AG04449 (cell line): ENCODE measurements at regions not wholly inside any gene's neighbourhood (a gene's known extent, or its start where the extent isn't known, plus 50 kb on each side); places are given as distances from the start of the nearest gene placed in this dataset.

Source experiments
- CTCF ChIA-PET: fragments of 350-600 bp; formaldehyde crosslinking; extraction: SDS; loops from one replicate; lab custom pipeline; 2021; ENCODE audit warnings: antibody characterized with exemption; lab: Yijun Ruan, JAX
- POLR2A ChIA-PET: fragments of 400-600, 350-600 bp; formaldehyde crosslinking; extraction: SDS; loops from one replicate; lab custom pipeline; 2020; ENCODE audit warnings: antibody characterized with exemption, inconsistent platforms; lab: Yijun Ruan, JAX
- DNase-seq: peaks from one replicate; pipeline ENCODE4 v3.0.0-alpha.2; 2010; ENCODE audit warnings: low read depth, low spot score
- H3K4me3 ChIP-seq: 2 replicates; pipeline ENCODE4 v1.5.1; 2011; ENCODE audit warnings: low read depth, mild to moderate bottlenecking, control low read depth, low read length
- TF ChIP-seq, protein P1 (sequence below): IDR thresholded peaks from one replicate; pipeline ENCODE4 v1.5.1; 2011; ENCODE audit warnings: mild to moderate bottlenecking, moderate library complexity, low read length, control low read depth, inconsistent platforms; ENCODE audit not compliant: insufficient read depth; ENCODE audit errors: missing control alignments

DNA sequence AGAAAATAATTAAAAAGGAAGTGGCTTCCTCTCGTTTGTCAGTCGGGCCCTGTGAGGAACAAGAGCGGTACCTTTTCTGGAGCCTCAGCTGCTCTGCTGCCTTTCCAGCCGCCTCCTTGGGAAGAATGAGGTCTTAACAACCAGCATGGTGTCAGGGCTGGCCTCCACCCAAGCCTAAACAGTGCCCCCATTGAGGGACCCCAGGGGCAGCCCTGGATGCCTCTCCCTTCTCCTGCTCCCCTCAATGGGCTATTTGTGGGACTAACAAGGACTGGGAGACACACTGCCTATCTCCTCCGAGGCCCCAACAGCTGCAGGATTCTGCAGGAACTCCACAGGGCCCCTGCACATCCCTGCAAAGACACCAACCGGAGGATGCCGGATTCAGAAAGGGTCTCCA is 155.4 kb upstream of the MAP3K1 start:
- H3K4me3 ChIP-seq: no peak overlapping the region
- POLR2A ChIA-PET: no interaction called here
- no peak for DNase-seq
- CTCF ChIA-PET: no interaction called here
- TF ChIP-seq, protein P1, sequence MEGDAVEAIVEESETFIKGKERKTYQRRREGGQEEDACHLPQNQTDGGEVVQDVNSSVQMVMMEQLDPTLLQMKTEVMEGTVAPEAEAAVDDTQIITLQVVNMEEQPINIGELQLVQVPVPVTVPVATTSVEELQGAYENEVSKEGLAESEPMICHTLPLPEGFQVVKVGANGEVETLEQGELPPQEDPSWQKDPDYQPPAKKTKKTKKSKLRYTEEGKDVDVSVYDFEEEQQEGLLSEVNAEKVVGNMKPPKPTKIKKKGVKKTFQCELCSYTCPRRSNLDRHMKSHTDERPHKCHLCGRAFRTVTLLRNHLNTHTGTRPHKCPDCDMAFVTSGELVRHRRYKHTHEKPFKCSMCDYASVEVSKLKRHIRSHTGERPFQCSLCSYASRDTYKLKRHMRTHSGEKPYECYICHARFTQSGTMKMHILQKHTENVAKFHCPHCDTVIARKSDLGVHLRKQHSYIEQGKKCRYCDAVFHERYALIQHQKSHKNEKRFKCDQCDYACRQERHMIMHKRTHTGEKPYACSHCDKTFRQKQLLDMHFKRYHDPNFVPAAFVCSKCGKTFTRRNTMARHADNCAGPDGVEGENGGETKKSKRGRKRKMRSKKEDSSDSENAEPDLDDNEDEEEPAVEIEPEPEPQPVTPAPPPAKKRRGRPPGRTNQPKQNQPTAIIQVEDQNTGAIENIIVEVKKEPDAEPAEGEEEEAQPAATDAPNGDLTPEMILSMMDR: no peak

DNA sequence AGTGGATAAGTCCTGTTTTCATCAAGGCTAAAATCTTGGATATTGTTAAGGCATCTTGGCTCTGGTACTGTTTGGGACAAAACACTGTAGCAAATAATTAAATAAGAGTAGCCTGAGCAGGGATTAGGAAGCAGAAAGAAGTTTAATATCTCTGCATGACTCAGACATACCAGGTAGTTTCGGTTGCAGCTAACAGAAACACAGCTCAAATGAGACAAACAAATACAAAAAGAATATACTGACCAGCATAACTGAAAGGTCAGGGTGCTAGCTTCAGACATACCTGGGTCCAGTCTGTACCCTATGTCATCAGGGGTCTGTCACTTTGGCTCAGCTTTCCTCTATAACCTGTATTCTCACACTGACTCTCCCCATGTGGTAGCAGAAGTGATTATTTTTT is 156.4 kb upstream of the MAP3K1 start:
- DNase-seq: no peak
- ChIA-PET CTCF (no interaction called here), POLR2A (no interaction called here)
- TF ChIP-seq, protein P1: no peak
- H3K4me3 ChIP-seq: no peak overlapping the region

DNA sequence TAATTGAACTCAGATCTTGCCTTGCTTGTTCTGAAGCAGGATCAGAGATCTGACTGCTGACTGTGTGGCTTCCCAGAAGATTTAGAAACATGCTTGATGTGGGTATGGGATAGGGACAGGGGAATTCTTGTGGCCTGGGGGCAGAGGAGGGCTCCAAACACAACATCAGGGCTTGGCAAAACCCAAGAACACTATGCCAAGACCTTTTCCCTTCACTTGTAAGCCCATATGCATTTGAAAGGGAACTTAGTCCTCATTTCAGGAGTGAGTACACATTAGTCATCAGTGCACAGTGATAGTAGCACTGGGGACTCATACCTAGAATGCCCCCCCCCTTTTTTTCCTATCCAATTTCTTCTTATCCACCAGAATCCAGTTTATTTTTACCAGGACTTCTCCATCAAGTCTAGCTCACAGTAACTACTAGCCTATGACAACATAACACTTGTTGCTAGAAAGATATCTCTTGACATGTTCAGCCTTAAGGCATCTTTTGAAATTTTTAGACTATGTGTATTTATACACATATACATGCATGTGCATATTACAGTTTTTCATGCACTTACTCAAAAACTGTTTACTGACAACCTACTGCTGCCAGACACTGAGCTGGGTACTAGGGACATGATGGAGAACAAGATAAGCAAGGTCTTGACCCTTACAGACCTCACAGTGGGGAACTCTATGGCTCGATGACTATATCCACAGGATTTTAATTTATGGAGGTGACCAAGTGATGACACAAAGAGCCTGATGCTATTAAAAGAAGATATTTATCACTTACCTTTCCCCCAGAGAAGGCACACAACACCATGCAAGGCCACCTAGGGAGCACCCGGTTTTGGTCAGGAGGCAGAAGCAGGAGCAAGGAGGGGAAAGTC is 158.3 kb upstream of the MAP3K1 start:
- TF ChIP-seq, protein P1: no peak
- H3K4me3 ChIP-seq: no peak overlapping the region
- ChIA-PET CTCF (no interaction called here), POLR2A (no interaction called here)
- no peak for DNase-seq

DNA sequence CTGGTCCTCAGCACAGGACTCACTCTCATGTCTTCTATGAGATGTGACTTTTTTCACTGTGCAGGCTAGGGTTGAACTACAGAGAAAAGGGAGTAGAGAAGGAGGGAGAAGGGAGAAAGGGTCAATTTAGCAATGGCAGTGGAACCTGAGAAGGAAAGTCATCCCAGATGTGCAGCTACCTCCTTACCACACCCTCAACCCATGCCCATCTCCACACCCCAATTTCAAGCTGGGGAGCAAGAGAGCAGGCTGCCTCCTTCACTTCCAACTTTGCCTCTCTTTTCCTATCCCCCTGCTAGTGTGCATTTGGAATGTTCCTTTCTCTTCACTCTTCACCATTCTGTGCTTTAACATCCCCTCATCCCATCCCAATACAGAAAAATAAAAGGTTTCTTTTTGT is 163.5 kb upstream of the MAP3K1 start:
- no peak for DNase-seq
- ChIA-PET CTCF (no interaction called here), POLR2A (no interaction called here)
- H3K4me3 ChIP-seq: no peak overlapping the region
- TF ChIP-seq, protein P1: no peak

DNA sequence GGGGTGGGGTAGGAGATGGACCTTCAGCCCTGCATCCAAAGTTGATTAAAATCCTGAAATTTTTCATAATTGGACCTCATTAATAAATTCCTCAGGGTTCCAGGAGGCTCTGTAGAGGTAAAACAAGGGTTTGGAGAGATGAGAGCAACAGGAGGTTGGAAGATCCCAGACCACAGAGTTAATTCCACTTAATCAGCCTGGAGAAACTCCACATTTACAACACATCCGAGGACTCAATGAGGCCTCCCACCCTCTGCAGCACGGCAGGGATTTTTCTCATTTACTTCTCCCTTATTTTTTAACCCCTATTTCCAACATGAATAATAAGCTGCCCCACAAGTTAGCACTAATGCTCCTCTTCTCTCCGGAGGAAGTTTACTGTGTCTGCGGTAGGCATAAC is 165.0 kb upstream of the MAP3K1 start:
- CTCF ChIA-PET: interaction anchor here (0.8 to 1.8 kb wide), 3 partner anchors 12 to 380 kb away, joined by 4 to 5 read pairs (median 4); no protein-coding TSS in a partner anchor
- TF ChIP-seq, protein P1: no peak
- POLR2A ChIA-PET: no interaction called here
- DNase-seq: no peak
- no peak overlapping the region for H3K4me3 ChIP-seq

DNA sequence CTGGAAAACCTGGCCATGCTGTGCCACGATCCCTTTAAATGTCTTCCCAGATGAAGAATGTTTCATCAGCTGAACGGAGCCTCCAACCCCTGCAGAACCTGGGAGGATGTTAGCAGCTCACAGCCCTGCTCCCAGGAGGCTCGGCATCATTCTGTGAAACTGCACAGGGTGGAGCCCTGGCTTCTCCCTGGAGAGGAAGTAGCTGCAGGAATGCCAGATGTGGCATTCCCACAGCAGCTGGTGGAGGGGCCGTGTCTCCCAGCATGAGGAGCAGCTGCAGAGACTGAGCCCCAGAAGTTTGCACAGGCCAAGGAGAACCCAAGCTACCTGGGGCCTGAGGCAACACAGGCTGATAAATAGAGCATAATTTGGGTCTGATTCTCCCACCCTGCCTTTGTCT is 165.8 kb upstream of the MAP3K1 start:
- CTCF ChIA-PET: interaction anchor here (1.0 to 1.8 kb wide), 2 partner anchors 13 to 379 kb away, joined by 4 to 5 read pairs; no protein-coding TSS in a partner anchor
- DNase-seq: no peak
- TF ChIP-seq, protein P1: no peak
- no peak overlapping the region for H3K4me3 ChIP-seq
- POLR2A ChIA-PET: no interaction called here
